ENCODE measurements at regions not wholly inside any gene's neighbourhood (a gene's known extent, or its start where the extent isn't known, plus 50 kb on each side); places are given as distances from the start of the nearest gene placed in this dataset.

- no peak overlapping the region for H3K4me3 ChIP-seq (ENCODE audit: low read depth, low read length, poor library complexity, severe bottlenecking)
- ChIA-PET CTCF (ENCODE audit: unreplicated experiment) (no interaction called here), POLR2A (interaction anchor here (0.6 kb wide), 1 partner anchor 119 kb away, joined by 3 read pairs; no protein-coding TSS in a partner anchor)
- H3K9me3 ChIP-seq (ENCODE audit: low read length) = no peaks in the 10 kb centered on the region
- DNase-seq (ENCODE audit: low spot score) = no peak
- intact Hi-C loops (cut with micrococcal nuclease; ENCODE audit: unreplicated experiment) = no loop called here
- no peaks in the 10 kb centered on the region for H4K20me1 ChIP-seq (ENCODE audit: insufficient read depth, low read length)
- no peaks in the 10 kb centered on the region for H3K79me2 ChIP-seq (ENCODE audit: insufficient read depth, low read depth, low read length)
- H3K27ac ChIP-seq (ENCODE audit: low read depth, low read length, poor library complexity, severe bottlenecking) = no peak overlapping the region
- TF ChIP-seq CTCF (conservative IDR thresholded peaks at IDR 0.05; ENCODE audit: low read length) (no peak), EZH2phosphoT487 (IDR thresholded peaks at IDR 0.05; ENCODE audit: borderline replicate concordance, low read depth, low read length) (no peak)
- no peaks in the 10 kb centered on the region for H3K36me3 ChIP-seq (ENCODE audit: insufficient read depth, low read length)
- H3K9me2 ChIP-seq (ENCODE audit: insufficient read depth, low read length) = no peaks in the 10 kb centered on the region
- H3K4me2 ChIP-seq (ENCODE audit: low read length) = no peak overlapping the region
- H3K4me1 ChIP-seq (ENCODE audit: insufficient read depth, low read length, poor library complexity, severe bottlenecking) = no peaks in the 10 kb centered on the region
- BruUV-seq (replicated peaks) = no TSS peak
- no peak overlapping the region for H2AFZ ChIP-seq (ENCODE audit: low read length)
Measured at GRCh38 chr2:209073151-209073550, 350.7 kb upstream of the MAP2 start.

- POLR2A ChIA-PET = no interaction called here
Measured at GRCh38 chr2:209074711-209075110, 349.1 kb upstream of the MAP2 start.

GRCh38 chr2:209076151-209076550 lies 347.7 kb upstream of the MAP2 start:
- no peak overlapping the region for H2AFZ ChIP-seq (ENCODE audit: low read length)
- H3K4me2 ChIP-seq (ENCODE audit: low read length) = no peak overlapping the region
- intact Hi-C loops (cut with micrococcal nuclease; ENCODE audit: unreplicated experiment) = no loop called here
- no peak for TF ChIP-seq EZH2phosphoT487 (IDR thresholded peaks at IDR 0.05; ENCODE audit: borderline replicate concordance, low read depth, low read length)
- no peak for TF ChIP-seq CTCF (conservative IDR thresholded peaks at IDR 0.05; ENCODE audit: low read length)
- POLR2A ChIA-PET = no interaction called here
- H3K79me2 ChIP-seq (ENCODE audit: insufficient read depth, low read depth, low read length) = no peaks in the 10 kb centered on the region
- H3K4me3 ChIP-seq (ENCODE audit: low read depth, low read length, poor library complexity, severe bottlenecking) = no peak overlapping the region
- H3K36me3 ChIP-seq (ENCODE audit: insufficient read depth, low read length) = no peaks in the 10 kb centered on the region
- no peak for DNase-seq (ENCODE audit: low spot score)
- no peaks in the 10 kb centered on the region for H3K9me2 ChIP-seq (ENCODE audit: insufficient read depth, low read length)
- no peaks in the 10 kb centered on the region for H3K4me1 ChIP-seq (ENCODE audit: insufficient read depth, low read length, poor library complexity, severe bottlenecking)
- H3K27ac ChIP-seq (ENCODE audit: low read depth, low read length, poor library complexity, severe bottlenecking) = no peak overlapping the region
- H4K20me1 ChIP-seq (ENCODE audit: insufficient read depth, low read length) = no peaks in the 10 kb centered on the region
- CTCF ChIA-PET (ENCODE audit: unreplicated experiment) = no interaction called here
- no peaks in the 10 kb centered on the region for H3K9me3 ChIP-seq (ENCODE audit: low read length)
- BruUV-seq (replicated peaks) = no TSS peak

More at GRCh38 chr2:209074711-209075110, 349.1 kb upstream of the MAP2 start:
- Histone ChIP-seq H3K79me2 (ENCODE audit: insufficient read depth, low read depth, low read length) (no peaks in the 10 kb centered on the region), H3K4me1 (ENCODE audit: insufficient read depth, low read length, poor library complexity, severe bottlenecking) (no peaks in the 10 kb centered on the region), H3K4me3 (ENCODE audit: low read depth, low read length, poor library complexity, severe bottlenecking) (no peak overlapping the region), H3K36me3 (ENCODE audit: insufficient read depth, low read length) (no peaks in the 10 kb centered on the region), H3K9me3 (ENCODE audit: low read length) (no peaks in the 10 kb centered on the region), H3K27ac (ENCODE audit: low read depth, low read length, poor library complexity, severe bottlenecking) (no peak overlapping the region), H4K20me1 (ENCODE audit: insufficient read depth, low read length) (no peaks in the 10 kb centered on the region), H3K9me2 (ENCODE audit: insufficient read depth, low read length) (no peaks in the 10 kb centered on the region), H2AFZ (ENCODE audit: low read length) (no peak overlapping the region), H3K4me2 (ENCODE audit: low read length) (no peak overlapping the region)
- CTCF ChIA-PET (ENCODE audit: unreplicated experiment) = no interaction called here
- BruUV-seq (replicated peaks) = no TSS peak
- TF ChIP-seq EZH2phosphoT487 (IDR thresholded peaks at IDR 0.05; ENCODE audit: borderline replicate concordance, low read depth, low read length) = no peak
- no peak for TF ChIP-seq CTCF (conservative IDR thresholded peaks at IDR 0.05; ENCODE audit: low read length)
- DNase-seq (ENCODE audit: low spot score) = no peak
- intact Hi-C loops (cut with micrococcal nuclease; ENCODE audit: unreplicated experiment) = no loop called here
